ENCODE measurements at regions not wholly inside any gene's neighbourhood (a gene's known extent, or its start where the extent isn't known, plus 50 kb on each side); places are given as distances from the start of the nearest gene placed in this dataset.
"Not testable (repeated sequence)": the region's sequence is repeated elsewhere in the genome, so short reads cannot be mapped to it uniquely, and the experiment has no call there.

DNA sequence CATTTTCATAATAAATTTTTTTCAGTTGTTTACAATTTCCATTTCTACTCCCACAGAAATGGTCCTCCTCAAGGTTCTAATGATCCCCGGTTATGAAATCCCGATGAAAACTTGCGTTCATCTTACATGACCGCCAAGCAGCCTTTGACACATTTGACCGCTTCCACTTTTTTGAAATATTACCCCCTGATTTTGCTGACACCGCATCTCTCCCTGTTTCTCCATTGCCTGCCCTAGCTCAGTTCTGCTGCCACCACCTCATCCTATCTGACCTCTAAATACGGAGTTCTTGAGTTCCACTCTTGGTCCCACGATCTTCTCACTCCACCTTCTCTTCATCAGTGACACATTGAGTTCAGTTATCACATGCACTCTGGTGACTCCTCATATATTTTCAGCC lies 74.1 kb downstream of the SLC35B3 start:
- DNase-seq = no peak

DNA sequence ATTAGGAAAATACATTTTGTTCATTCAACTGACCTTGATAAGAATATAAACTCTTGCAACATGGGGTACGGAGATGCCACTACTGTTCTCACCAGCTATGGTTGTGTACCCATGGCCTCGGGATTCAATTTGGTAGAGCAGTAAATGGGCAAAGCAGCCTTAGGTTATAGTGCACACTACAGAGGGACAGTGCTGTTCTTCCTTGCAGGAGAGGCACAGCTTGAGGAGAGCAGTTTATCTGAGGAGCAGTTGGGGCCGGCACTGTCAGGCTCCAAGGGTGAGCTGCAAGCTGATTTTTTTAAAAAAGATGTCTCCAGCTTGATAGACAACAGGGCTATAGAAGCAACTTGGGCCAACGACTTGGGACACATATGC lies 82.4 kb downstream of the SLC35B3 start:
- DNase-seq = no peak

- no peak for DNase-seq
These were observed 82.9 kb downstream of the SLC35B3 start for GRCh38 chr6:8352335-8352965.

DNA sequence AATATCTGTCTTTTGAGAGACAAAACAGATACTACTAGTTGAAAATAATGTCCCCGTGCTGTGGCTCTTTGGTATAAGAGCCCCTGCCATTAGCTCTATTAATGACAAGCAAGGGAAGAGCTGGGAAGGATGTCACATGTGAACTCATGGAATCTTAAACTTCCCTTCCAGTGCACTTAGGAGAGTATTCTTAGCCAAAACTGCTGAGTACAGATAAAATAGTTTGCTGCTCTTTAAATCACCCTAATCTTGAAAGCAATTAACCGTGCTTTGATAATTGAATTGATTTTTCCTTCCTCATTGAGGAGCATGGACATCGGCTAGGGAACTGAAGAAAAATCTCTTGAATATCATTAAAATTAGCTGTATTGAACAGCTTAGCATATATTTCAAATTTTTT lies 91.7 kb downstream of the SLC35B3 start:
- no peak for DNase-seq

- no peak for DNase-seq
These were observed 93.0 kb downstream of the SLC35B3 start for GRCh38 chr6:8342241-8342819.

GRCh38 chr6:8337147-8337546 lies 98.2 kb downstream of the SLC35B3 start:
- DNase-seq = no peak

DNA sequence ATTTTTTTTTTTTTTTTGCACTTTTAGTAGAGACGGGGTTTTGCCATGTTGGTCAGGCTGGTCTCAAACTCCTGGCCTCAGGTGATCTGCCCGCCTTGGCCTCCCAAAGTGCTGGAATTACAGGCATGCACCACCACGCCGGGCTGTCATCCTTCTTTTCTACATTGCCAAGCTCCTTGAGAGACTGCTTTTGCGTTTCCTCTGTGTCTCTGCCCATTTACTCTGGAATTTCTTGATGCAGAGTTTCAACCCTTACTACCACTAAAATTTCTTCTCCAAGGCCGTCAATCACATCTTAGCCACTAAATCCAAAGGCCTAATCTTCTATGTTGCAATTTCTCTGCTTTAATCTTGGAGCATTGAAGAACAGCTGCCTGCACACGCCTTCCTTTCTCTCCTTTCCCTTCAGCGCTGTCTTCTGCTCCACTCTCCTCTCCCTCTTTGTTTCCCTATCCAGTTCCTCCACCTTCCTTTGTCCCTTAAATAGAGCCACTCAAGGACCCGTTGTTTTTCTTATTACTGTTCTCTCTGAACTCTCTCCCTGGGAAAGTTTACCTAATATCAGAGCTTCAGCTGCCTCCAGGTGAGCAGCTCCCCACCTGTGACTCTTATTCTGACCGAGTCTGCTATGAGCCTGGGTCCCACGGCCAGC lies 98.8 kb downstream of the SLC35B3 start:
- no peak for DNase-seq

GRCh38 chr6:8335896-8336295 lies 99.4 kb downstream of the SLC35B3 start:
- DNase-seq = no peak

DNA sequence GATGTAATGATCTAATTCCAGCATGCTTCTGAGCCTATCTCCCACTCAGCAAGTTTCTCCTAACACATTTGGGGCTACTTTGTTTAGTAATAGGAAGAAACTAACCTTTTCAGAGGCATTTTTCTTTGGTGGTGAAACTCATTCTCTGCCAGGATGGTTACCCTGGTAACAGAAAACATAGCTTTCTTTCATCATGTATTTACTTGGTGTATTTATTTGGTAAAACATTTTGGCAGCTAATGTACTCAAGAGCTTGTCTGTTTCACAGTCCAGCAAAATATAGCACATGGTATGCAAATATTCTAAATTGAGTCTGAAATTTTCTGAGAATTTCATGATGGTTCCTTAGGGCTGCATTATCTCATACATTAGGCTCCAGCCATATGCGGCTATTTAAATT lies 100.0 kb downstream of the SLC35B3 start:
- no peak for DNase-seq

DNA sequence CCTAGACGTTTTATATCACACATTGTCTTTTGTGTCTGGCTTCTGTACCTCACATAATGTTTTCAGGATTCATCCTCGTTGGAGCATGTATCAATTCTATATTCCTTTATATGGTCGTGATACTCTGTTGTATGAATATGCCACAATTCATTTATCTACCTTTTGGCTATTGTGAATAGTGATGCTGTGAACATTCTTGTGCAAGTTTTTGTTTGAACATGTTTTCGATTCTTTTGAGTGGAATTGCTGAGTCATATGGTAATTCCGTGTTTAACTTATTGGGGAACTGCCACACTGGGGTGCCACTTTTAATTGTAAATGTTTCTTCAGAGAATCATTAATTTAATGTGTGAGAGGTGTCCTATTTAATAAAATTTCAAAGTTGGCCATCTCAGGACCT lies 101.2 kb downstream of the SLC35B3 start:
- no peak for DNase-seq

- DNase-seq = no peak
These were observed 105.8 kb downstream of the SLC35B3 start for GRCh38 chr6:8329562-8329961.

GRCh38 chr6:8325743-8326142 lies 109.6 kb downstream of the SLC35B3 start:
- DNase-seq = no peak

DNA sequence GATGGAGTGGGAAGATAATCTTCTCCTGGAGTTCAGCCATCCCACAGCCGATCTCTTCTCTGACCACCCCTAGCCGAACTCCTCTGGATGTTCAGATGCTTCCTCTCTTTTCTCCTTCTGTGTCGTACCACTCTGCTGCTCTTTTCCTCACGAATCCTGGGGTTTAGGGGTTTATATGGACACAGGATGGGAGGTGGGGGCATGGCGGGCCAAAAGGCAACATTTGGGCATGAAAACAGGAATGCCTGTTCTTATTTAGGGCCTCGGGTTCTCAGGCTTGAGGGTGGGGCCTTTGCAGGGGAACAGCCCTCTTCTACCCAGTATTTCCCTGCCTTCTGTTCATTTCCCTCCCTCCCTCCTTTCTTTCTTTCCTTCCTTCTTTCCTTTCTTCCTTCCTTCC lies 112.7 kb downstream of the SLC35B3 start:
- DNase-seq = no peak

GRCh38 chr6:8321671-8322404 lies 113.5 kb downstream of the SLC35B3 start:
- DNase-seq = no peak

DNA sequence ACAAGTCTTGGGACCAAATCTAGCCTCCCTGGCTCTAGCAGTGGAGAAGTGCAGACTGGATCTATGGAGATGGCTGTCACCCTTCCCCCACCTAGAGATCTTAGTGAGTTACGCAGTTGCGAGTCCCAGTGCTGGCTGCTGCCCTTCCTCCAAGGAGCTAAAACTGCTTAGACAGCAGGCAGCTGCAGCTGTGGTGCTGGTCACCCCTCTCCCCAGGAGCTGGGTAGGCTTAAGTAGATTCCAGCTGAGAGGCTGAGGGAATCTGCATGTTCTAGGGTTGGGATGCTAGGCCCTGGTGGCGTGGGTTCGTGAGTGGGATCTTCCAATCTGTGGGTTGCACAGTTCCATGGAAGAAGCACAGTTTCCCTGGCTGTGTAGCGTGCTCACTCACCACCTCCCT lies 120.2 kb downstream of the SLC35B3 start:
- DNase-seq = no peak

- no peak for DNase-seq
These were observed 133.8 kb downstream of the SLC35B3 start for GRCh38 chr6:8301502-8301901.

- DNase-seq = no peak
These were observed 136.3 kb downstream of the SLC35B3 start for GRCh38 chr6:8299034-8299433.

- not testable (repeated sequence) for DNase-seq
These were observed 152.4 kb downstream of the SLC35B3 start for GRCh38 chr6:8282946-8283345.

- no peak for DNase-seq
These were observed 153.0 kb downstream of the SLC35B3 start for GRCh38 chr6:8282380-8282779.

GRCh38 chr6:8279041-8279805 lies 156.1 kb downstream of the SLC35B3 start:
- no peak for DNase-seq

DNA sequence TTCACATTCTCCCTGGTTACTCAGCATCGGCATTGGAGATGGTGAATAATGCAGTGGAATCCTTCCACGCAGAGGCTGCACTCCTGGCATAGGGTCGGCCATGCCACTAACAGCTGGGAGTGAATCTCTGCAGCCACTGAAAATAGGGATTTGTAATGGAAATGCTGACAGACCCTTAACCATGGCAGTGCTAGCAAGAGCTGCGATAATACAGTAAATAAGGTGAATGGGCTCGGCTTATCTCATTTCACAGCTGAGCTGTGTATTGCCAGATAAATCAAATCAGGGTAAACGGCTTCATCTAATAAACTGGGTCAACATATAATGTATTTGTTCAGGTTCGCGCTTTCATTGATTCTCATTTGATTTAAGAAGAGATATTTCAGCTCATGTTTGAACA lies 156.8 kb downstream of the SLC35B3 start:
- no peak for DNase-seq

DNA sequence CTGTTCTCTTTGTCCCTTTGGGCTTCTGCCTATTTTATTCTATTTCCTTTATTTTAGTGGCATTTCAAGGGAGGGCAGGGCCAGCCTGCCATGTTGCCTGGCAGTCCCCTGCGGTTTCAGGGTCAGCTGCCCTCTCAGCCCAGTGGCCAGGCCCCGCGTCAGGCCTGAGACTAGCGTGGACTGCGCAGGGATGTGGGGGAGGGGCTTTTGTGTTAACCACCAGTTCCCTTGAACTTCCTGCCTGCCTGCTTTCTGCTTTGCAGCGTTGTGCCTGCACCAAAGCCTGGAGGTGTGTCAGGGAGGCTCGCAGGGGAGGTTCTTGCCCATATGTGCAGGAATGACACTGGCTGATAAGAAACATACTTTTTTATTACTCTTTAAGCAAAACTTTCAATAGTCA lies 157.6 kb downstream of the SLC35B3 start:
- DNase-seq = no peak

DNA sequence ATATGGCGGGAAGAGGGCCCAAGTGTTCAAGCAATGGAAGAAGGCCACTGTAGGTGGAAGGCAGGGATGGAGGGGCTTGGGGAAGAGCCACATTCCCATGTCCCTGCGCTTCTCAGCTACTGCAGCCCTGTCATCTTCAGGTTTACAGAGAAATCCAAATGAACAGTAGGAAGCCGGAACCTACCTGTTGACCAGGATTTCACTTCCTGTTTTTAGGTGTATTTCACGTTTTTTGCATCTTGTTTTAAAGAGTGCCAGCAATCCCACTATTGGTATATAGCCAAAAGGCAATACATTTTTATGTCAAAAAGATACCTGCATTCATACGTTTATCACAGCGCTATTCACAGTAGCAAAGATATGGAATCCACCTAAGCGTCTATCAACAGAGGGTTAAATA lies 159.2 kb downstream of the SLC35B3 start:
- no peak for DNase-seq

Measured in bone marrow (tissue), 2 donors.